ENCODE measurements at regions not wholly inside any gene's neighbourhood (a gene's known extent, or its start where the extent isn't known, plus 50 kb on each side); places are given as distances from the start of the nearest gene placed in this dataset.
"Not testable (repeated sequence)": the region's sequence is repeated elsewhere in the genome, so short reads cannot be mapped to it uniquely, and the experiment has no call there.

DNA sequence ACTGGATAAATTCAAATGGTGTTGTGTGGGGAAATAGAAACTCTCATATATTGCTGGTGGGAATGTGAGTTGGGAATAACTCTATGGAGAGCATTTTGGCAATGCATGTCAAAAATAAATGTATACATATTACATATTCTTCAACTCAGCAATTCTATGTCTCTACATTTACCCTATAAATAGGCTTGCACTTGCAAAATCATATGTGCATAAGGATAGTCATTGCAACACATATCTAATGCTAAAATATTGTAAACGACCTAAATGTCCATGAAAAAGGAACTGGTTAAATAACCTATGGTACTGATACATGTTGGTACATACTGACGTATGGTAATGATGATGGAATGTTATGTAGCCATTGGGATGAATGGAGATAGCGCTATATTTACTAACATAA, 94.5 kb upstream of the CHD1 start:
- no peak overlapping the region for H3K27ac Mint-ChIP-seq
- no peak overlapping the region for H3K4me3 Mint-ChIP-seq
- no peaks in the 10 kb centered on the region for H3K9me3 Mint-ChIP-seq
- no peaks in the 10 kb centered on the region for H3K27me3 Mint-ChIP-seq
- H3K36me3 Mint-ChIP-seq (ENCODE audit: low read depth), result no peaks in the 10 kb centered on the region
- no peak for ATAC-seq (replicated peaks)
- H3K4me1 Mint-ChIP-seq, result peaks cover 7% of the 10 kb centered on the region

GRCh38 chr5:99022250-99022649, 93.4 kb upstream of the CHD1 start:
- Mint-ChIP-seq H3K27me3 (no peaks in the 10 kb centered on the region), H3K4me1 (peaks cover 5% of the 10 kb centered on the region), H3K36me3 (ENCODE audit: low read depth) (no peaks in the 10 kb centered on the region), H3K9me3 (no peaks in the 10 kb centered on the region), H3K4me3 (no peak overlapping the region), H3K27ac (no peak overlapping the region)
- no peak for ATAC-seq (replicated peaks)

GRCh38 chr5:99020698-99021048, 91.9 kb upstream of the CHD1 start:
- Mint-ChIP-seq H3K27me3 (no peaks in the 10 kb centered on the region), H3K36me3 (ENCODE audit: low read depth) (no peaks in the 10 kb centered on the region), H3K27ac (no peak overlapping the region), H3K4me3 (no peak overlapping the region), H3K9me3 (no peaks in the 10 kb centered on the region), H3K4me1 (peaks cover 5% of the 10 kb centered on the region)
- no peak for ATAC-seq (replicated peaks)

GRCh38 chr5:99019812-99020697, 91.2 kb upstream of the CHD1 start:
- H3K4me3 Mint-ChIP-seq, result no peak overlapping the region
- no peak for ATAC-seq (replicated peaks)
- H3K4me1 Mint-ChIP-seq, result peaks cover 9% of the 10 kb centered on the region
- no peaks in the 10 kb centered on the region for H3K27me3 Mint-ChIP-seq
- H3K9me3 Mint-ChIP-seq, result no peaks in the 10 kb centered on the region
- no peaks in the 10 kb centered on the region for H3K36me3 Mint-ChIP-seq (ENCODE audit: low read depth)
- H3K27ac Mint-ChIP-seq, result no peak overlapping the region

DNA sequence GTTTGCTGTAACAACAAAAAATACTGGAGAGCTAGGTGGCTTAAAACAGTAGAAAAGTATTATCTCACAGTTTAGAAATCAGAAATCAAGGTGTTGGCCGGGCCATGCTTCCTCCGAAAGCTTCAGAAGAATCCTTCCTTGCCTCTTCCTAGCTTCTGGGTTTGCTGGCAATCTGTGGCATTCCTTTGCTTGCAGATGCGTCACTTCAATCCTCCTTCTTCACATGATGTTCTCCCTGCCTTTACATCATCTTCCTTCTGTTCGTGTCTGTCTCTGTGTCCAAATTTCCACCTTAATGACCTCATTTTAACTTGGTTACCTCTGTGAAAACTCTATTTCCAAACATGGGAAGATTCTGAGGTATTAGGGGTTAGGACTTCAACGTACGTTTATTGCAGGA, 90.4 kb upstream of the CHD1 start:
- no peak for ATAC-seq (replicated peaks)
- H3K27ac Mint-ChIP-seq, result no peak overlapping the region
- H3K4me1 Mint-ChIP-seq, result peaks cover 9% of the 10 kb centered on the region
- no peak overlapping the region for H3K4me3 Mint-ChIP-seq
- H3K36me3 Mint-ChIP-seq (ENCODE audit: low read depth), result no peaks in the 10 kb centered on the region
- no peaks in the 10 kb centered on the region for H3K27me3 Mint-ChIP-seq
- H3K9me3 Mint-ChIP-seq, result no peaks in the 10 kb centered on the region

GRCh38 chr5:99010294-99010693, 81.5 kb upstream of the CHD1 start:
- H3K27me3 Mint-ChIP-seq, result no peaks in the 10 kb centered on the region
- H3K36me3 Mint-ChIP-seq (ENCODE audit: low read depth), result no peaks in the 10 kb centered on the region
- H3K4me1 Mint-ChIP-seq, result peaks cover 4% of the 10 kb centered on the region
- H3K4me3 Mint-ChIP-seq, result no peak overlapping the region
- H3K27ac Mint-ChIP-seq, result no peak overlapping the region
- no peaks in the 10 kb centered on the region for H3K9me3 Mint-ChIP-seq
- no peak for ATAC-seq (replicated peaks)

DNA sequence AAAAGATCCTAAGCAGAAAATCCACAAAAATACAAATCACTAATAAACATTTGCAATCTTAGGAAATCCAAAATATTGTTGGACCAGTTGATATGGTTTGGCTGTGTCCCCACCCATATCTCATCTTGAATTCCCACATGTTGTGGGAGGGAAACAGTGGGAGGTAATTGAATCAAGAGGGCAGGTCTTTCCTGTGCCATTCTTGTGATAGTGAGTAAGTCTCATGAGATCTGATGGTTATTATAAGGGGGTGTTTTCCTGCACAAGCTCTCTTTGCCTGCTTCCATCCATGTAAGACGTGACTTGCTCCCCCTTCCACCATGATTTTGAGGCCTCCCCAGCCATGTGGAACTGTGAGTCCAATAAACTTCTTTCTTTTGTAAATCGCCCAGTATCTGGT, 79.2 kb upstream of the CHD1 start:
- not testable (repeated sequence) for H3K4me3 Mint-ChIP-seq; ATAC-seq (replicated peaks); H3K9me3 Mint-ChIP-seq; H3K27me3 Mint-ChIP-seq; H3K4me1 Mint-ChIP-seq; H3K36me3 Mint-ChIP-seq (ENCODE audit: low read depth); H3K27ac Mint-ChIP-seq

- no peaks in the 10 kb centered on the region for H3K9me3 Mint-ChIP-seq
- no peaks in the 10 kb centered on the region for H3K36me3 Mint-ChIP-seq (ENCODE audit: low read depth)
- H3K4me3 Mint-ChIP-seq, result no peak overlapping the region
- no peak for ATAC-seq (replicated peaks)
- H3K27ac Mint-ChIP-seq, result no peak overlapping the region
- no peaks in the 10 kb centered on the region for H3K27me3 Mint-ChIP-seq
- H3K4me1 Mint-ChIP-seq, result peaks cover 9% of the 10 kb centered on the region
Measured at GRCh38 chr5:99005506-99005905, 76.7 kb upstream of the CHD1 start.

- H3K4me3 Mint-ChIP-seq, result no peak overlapping the region
- peaks cover 9% of the 10 kb centered on the region for H3K4me1 Mint-ChIP-seq
- peak; percentile 100 for ATAC-seq (replicated peaks)
- no peak overlapping the region for H3K27ac Mint-ChIP-seq
- H3K36me3 Mint-ChIP-seq (ENCODE audit: low read depth), result no peaks in the 10 kb centered on the region
- H3K9me3 Mint-ChIP-seq, result no peaks in the 10 kb centered on the region
- H3K27me3 Mint-ChIP-seq, result no peaks in the 10 kb centered on the region
Measured at GRCh38 chr5:99004960-99005359, 76.2 kb upstream of the CHD1 start.

DNA sequence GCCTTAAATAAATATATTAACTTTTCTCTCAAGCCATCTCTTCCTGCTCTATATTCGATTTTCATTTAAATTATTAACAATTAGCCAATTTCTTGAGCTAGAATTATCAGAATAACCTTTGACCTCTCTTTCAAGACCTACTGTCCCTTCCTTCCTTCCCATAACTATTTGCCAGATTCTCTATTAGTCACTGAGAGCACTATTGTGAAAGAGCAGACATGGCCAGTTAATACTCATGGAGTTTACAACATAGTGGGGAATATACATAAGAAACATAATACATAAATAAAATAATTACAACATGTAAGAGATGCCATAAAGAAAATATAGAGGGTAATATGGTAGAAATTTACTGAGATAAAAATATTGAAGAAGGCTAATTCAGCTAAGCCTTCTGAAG, 72.1 kb upstream of the CHD1 start:
- Mint-ChIP-seq H3K9me3 (no peaks in the 10 kb centered on the region), H3K27ac (no peak overlapping the region), H3K27me3 (no peaks in the 10 kb centered on the region), H3K36me3 (ENCODE audit: low read depth) (no peaks in the 10 kb centered on the region), H3K4me1 (peaks cover 9% of the 10 kb centered on the region), H3K4me3 (no peak overlapping the region)
- no peak for ATAC-seq (replicated peaks)

GRCh38 chr5:99000221-99000620, 71.4 kb upstream of the CHD1 start:
- H3K4me1 Mint-ChIP-seq, result peaks cover 5% of the 10 kb centered on the region
- no peak overlapping the region for H3K4me3 Mint-ChIP-seq

GRCh38 chr5:98999631-99000030, 70.8 kb upstream of the CHD1 start:
- Mint-ChIP-seq H3K36me3 (ENCODE audit: low read depth) (no peaks in the 10 kb centered on the region), H3K27me3 (no peaks in the 10 kb centered on the region), H3K27ac (no peak overlapping the region), H3K4me3 (no peak overlapping the region), H3K4me1 (no peaks in the 10 kb centered on the region), H3K9me3 (no peaks in the 10 kb centered on the region)
- no peak for ATAC-seq (replicated peaks)

More at GRCh38 chr5:99000221-99000620, 71.4 kb upstream of the CHD1 start:
- H3K27ac Mint-ChIP-seq, result no peak overlapping the region
- no peaks in the 10 kb centered on the region for H3K27me3 Mint-ChIP-seq
- ATAC-seq (replicated peaks), result no peak
- H3K9me3 Mint-ChIP-seq, result no peaks in the 10 kb centered on the region
- no peaks in the 10 kb centered on the region for H3K36me3 Mint-ChIP-seq (ENCODE audit: low read depth)

DNA sequence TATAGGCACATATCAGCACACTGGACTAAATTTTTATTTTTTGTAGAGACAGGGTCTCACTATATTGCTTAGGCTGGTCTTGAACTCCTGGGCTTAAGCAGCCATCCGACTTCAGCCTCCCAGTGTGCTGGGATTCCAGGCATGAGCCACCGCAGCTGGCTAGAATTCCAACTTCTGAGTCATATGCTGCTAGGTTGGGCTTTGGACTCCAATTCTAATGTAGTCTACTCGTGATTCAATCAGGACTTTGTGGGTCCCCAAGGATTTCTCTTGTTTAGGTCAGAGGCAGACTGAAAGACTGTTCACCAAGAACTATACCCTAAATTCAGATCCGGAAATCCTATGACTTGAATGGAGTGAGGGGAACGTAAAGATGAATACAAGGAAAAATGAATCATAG, 68.2 kb upstream of the CHD1 start:
- Mint-ChIP-seq H3K36me3 (ENCODE audit: low read depth) (no peaks in the 10 kb centered on the region), H3K9me3 (no peaks in the 10 kb centered on the region), H3K4me3 (no peak overlapping the region), H3K27me3 (no peaks in the 10 kb centered on the region), H3K4me1 (no peaks in the 10 kb centered on the region), H3K27ac (no peak overlapping the region)
- ATAC-seq (replicated peaks), result no peak

DNA sequence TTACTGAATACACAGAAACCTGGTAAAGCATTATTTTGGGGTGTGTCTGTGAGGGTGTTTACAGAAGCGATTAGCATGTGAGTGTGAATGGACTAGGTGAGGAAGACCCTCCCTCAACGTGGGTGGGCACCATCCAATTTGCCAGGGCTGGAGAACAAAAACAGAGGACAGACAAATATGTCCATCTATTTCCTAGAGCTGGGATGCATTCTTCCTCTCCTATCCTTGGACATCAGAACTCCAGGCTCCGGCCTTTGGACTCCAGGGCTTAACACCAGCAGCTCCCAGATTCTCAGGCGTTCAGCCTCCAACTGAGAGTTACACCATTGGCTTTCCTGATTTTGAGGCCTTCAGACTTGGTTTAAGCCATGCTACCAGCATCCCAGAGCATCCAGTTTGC, 65.8 kb upstream of the CHD1 start:
- Mint-ChIP-seq H3K4me3 (no peak overlapping the region), H3K36me3 (ENCODE audit: low read depth) (no peaks in the 10 kb centered on the region), H3K27ac (no peak overlapping the region), H3K9me3 (no peaks in the 10 kb centered on the region), H3K4me1 (peaks cover 3% of the 10 kb centered on the region), H3K27me3 (no peaks in the 10 kb centered on the region)
- no peak for ATAC-seq (replicated peaks)

DNA sequence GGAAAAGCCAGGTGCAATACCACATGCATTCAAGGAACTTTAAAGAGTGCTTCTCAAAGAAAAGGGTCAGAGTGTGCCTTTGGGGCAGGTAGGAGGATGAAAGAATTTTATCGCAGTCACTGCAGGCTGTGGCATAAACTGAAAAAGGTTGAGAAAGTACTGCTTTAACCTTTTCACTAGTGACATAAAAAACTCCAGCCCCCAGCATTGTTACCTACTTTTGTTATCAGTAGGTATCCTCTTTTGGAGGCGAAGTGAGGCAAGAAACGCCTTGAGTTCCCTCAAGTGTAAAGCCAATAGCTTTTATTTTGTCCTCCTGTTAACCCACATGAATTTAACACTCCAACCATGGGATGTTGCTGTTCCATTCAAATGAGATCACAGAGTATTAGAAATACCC, 64.7 kb upstream of the CHD1 start:
- Mint-ChIP-seq H3K27me3 (no peaks in the 10 kb centered on the region), H3K4me3 (no peak overlapping the region), H3K36me3 (ENCODE audit: low read depth) (no peaks in the 10 kb centered on the region), H3K4me1 (peaks cover 5% of the 10 kb centered on the region), H3K27ac (no peak overlapping the region), H3K9me3 (no peaks in the 10 kb centered on the region)
- ATAC-seq (replicated peaks), result no peak

GRCh38 chr5:98992552-98992951, 63.7 kb upstream of the CHD1 start:
- Mint-ChIP-seq H3K4me1 (peaks cover 5% of the 10 kb centered on the region), H3K27me3 (no peaks in the 10 kb centered on the region), H3K4me3 (no peak overlapping the region)

More at GRCh38 chr5:98992552-98992951, 63.7 kb upstream of the CHD1 start:
- no peak for ATAC-seq (replicated peaks)
- no peaks in the 10 kb centered on the region for H3K9me3 Mint-ChIP-seq
- no peaks in the 10 kb centered on the region for H3K36me3 Mint-ChIP-seq (ENCODE audit: low read depth)
- no peak overlapping the region for H3K27ac Mint-ChIP-seq

Measured in activated T-helper 17 cell treated with anti-CD3 and anti-CD28 coated beads, Interleukin-2, amount 50 U/mL, for 72 hours (primary cell).